Hepatocyte (in vitro differentiated cells): ENCODE measurements at regions not wholly inside any gene's neighbourhood (a gene's known extent, or its start where the extent isn't known, plus 50 kb on each side); places are given as distances from the start of the nearest gene placed in this dataset.

ENCODE experiments used
- CTCF ChIP-seq: fragments of 200-600 bp; sonication (generic); IDR thresholded peaks from 2 replicates; pipeline ENCODE4 v1.5.1; 2016; ENCODE audit warnings: antibody characterized with exemption, mild to moderate bottlenecking; ENCODE audit not compliant: poor library complexity
- EZH2 ChIP-seq: fragments of 200-600 bp; sonication (generic); IDR thresholded peaks from 2 replicates; pipeline ENCODE4 v1.6.1; 2016; ENCODE audit warnings: antibody characterized with exemption, mild to moderate bottlenecking, borderline replicate concordance

- TF ChIP-seq CTCF (no peak), EZH2 (no peak)
These were observed 74.2 kb downstream of the CD164 start for GRCh38 chr6:109308018-109308492.
